ENCODE measurements at regions not wholly inside any gene's neighbourhood (a gene's known extent, or its start where the extent isn't known, plus 50 kb on each side); places are given as distances from the start of the nearest gene placed in this dataset.
"Not testable (repeated sequence)": the region's sequence is repeated elsewhere in the genome, so short reads cannot be mapped to it uniquely, and the experiment has no call there.

DNA sequence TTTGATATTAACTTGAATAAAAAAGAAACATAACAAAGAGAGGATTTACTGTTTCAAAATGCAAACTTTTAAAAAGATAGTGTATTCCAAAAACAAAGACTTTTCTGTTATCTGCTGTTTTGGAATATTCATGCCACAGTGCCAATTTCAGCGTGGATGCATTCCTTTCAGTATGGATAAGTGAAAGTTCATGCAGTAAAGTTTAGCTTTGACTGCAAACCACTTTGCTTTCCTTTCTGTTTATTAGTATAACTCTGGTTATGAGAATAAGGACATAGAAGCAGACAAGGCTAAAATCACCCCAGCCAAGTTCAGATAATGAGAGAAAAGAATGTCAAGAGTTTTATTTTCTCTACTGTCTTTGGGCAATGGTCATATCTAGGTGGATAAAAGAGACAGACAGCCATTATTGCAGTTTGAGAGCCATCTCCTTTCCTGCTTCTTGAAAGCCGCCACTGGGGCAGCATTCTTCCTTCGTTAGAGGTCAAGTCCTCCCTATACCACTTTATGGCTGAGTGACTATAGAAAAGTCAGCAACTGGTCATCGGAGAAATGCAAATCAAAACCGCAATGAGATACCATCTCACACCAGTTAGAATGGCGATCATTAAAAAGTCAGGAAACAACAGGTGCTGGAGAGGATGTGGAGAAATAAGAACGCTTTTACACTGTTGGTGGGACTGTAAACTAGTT lies 82.4 kb upstream of the BLID start:
- no peak overlapping the region for H3K4me3 ChIP-seq (ENCODE audit: low read depth, low read length)
- TF ChIP-seq, protein P1, sequence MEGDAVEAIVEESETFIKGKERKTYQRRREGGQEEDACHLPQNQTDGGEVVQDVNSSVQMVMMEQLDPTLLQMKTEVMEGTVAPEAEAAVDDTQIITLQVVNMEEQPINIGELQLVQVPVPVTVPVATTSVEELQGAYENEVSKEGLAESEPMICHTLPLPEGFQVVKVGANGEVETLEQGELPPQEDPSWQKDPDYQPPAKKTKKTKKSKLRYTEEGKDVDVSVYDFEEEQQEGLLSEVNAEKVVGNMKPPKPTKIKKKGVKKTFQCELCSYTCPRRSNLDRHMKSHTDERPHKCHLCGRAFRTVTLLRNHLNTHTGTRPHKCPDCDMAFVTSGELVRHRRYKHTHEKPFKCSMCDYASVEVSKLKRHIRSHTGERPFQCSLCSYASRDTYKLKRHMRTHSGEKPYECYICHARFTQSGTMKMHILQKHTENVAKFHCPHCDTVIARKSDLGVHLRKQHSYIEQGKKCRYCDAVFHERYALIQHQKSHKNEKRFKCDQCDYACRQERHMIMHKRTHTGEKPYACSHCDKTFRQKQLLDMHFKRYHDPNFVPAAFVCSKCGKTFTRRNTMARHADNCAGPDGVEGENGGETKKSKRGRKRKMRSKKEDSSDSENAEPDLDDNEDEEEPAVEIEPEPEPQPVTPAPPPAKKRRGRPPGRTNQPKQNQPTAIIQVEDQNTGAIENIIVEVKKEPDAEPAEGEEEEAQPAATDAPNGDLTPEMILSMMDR (IDR thresholded peaks at IDR 0.05; ENCODE audit: control insufficient read depth, extremely low read depth, insufficient read depth), result no peak
- DNase-seq (ENCODE audit: low read depth), result no peak

GRCh38 chr11:122197066-122197987 lies 81.3 kb upstream of the BLID start:
- no peak overlapping the region for H3K4me3 ChIP-seq (ENCODE audit: low read depth, low read length)
- TF ChIP-seq, protein P1 (IDR thresholded peaks at IDR 0.05; ENCODE audit: control insufficient read depth, extremely low read depth, insufficient read depth), result no peak
- DNase-seq (ENCODE audit: low read depth), result no peak

- DNase-seq (ENCODE audit: low read depth), result no peak
- no peak overlapping the region for H3K4me3 ChIP-seq (ENCODE audit: low read depth, low read length)
- TF ChIP-seq, protein P1 (IDR thresholded peaks at IDR 0.05; ENCODE audit: control insufficient read depth, extremely low read depth, insufficient read depth), result no peak
Observed at GRCh38 chr11:122195790-122196189, 79.8 kb upstream of the BLID start.

DNA sequence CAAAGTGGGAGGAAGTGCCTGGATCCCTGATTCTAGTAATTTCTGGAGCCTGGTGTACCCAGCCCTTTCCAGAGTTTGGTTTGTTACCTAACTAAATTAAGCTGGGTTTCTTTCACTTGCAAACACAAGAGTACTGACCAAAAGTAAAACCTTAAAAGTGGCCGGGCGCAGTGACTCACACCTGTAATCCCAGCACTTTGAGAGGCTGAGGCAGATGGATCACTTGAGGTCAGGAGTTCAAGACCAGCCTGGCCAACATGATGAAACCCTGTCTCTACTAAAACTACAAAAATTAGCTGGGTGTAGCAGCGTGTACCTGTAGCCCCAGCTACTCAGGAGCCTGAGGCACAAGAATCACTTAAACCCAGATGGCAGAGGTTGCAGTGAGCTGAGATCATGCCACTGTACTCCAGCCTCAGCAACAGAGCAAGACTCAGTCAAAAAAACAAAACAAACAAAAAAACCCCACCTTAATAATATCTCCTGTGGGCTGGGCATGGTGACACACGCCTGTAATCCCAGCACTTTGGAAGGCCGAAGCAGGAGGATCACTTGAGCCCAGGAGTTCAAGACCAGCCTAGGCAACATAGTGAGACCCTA lies 78.0 kb upstream of the BLID start:
- not testable (repeated sequence) for H3K4me3 ChIP-seq (ENCODE audit: low read depth, low read length); DNase-seq (ENCODE audit: low read depth)

DNA sequence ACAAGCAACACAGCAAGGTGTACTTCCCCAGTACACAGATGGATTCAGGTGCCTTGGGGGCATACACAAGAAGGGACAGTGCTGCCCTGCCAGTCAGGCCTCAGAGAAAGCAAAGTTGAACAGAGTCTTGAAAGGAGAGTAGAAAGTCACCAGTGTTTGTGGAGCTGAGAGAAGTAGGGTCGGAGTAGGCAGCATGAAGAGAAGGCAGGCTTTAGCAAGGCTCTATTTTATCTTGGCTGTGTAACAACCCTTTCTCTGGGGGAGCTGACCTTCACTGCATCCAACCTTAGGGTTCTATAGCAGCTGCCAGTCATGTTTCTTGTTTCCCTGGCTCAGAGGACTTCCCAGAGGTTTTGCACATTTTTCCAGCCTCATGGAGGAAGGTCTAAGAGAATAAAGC lies 77.4 kb upstream of the BLID start:
- no peak overlapping the region for H3K4me3 ChIP-seq (ENCODE audit: low read depth, low read length)
- no peak for DNase-seq (ENCODE audit: low read depth)
- TF ChIP-seq, protein P1 (IDR thresholded peaks at IDR 0.05; ENCODE audit: control insufficient read depth, extremely low read depth, insufficient read depth), result no peak

DNA sequence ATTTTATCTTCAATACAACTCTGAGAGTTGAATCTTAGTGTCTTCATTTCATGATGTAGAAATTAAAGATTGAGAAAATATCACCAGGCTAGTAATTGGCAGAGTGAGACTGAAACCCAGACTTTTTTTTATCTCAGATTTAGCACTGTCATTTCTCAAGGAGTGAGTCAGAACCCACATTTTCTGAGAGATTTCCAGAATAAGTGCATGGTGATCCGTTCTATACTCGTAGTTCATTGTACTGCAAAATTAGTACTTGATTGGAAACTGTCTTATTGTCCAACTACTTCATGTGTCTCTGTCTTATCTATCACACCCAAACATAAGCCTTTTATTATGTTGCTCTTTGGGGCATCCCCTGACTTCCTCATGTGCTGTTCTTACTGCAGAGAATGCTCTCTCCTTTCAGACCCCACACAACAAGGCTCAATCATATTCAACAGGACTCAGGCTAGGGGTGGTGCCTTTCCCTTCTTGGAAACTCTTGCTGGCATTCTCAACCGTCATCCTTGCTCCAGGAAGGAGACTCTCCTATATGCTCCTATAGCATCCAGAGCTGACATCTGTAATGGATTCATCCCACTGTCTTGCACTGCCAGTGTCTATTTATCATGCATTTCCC lies 76.7 kb upstream of the BLID start:
- TF ChIP-seq, protein P1 (IDR thresholded peaks at IDR 0.05; ENCODE audit: control insufficient read depth, extremely low read depth, insufficient read depth), result no peak
- no peak for DNase-seq (ENCODE audit: low read depth)
- no peak overlapping the region for H3K4me3 ChIP-seq (ENCODE audit: low read depth, low read length)

- TF ChIP-seq, protein P1 (IDR thresholded peaks at IDR 0.05; ENCODE audit: control insufficient read depth, extremely low read depth, insufficient read depth), result no peak
- H3K4me3 ChIP-seq (ENCODE audit: low read depth, low read length), result no peak overlapping the region
- DNase-seq (ENCODE audit: low read depth), result no peak
Observed at GRCh38 chr11:122190768-122191167, 74.8 kb upstream of the BLID start.
